Stimulated activated naive CD4-positive, alpha-beta T cell (primary cell): ENCODE measurements at regions not wholly inside any gene's neighbourhood (a gene's known extent, or its start where the extent isn't known, plus 50 kb on each side); places are given as distances from the start of the nearest gene placed in this dataset.

ENCODE experiments used
- DNase-seq, 6 experiments: peaks; one replicate each; lab custom pipeline; 2025; lab: John Stamatoyannopoulos, UW

DNA sequence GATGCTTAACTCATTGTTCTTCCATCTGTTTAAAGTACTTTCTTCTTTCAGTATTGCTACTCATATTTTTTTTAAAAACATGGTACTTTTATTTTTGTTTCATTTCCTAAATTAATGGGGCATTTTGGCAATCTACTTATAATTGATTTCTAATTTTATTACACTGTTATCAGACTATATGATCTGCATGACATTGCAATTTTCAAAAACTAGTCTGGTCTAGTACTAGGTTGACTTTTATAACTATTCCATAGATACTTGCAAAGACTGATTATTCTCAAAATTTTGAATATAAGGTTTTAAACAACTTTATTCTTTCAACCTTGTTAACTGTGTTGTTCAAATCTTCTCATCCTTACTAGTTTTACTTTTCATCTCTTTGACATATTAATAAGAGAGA lies 63.9 kb upstream of the MVB12B start:
- DNase-seq: no peak

DNA sequence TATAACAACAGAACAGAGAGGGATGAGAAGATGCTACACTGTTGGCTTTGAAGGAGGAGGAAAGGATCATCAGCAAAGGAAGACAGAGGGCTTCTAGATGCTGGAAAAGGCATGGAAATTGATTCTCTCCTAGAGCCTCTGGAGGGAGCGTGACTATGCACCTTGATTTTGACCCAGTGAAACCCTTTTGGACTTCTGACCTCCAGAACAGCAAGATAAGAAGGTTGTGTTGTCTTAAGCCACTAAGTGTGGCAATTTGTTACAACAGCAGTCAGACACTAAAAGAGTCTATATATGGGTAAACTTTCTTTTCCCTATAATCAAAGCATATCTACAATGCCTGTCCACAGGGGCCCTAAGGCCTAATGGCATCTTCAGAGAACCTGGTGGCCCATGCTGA lies 56.1 kb upstream of the MVB12B start:
- DNase-seq: no peak

DNA sequence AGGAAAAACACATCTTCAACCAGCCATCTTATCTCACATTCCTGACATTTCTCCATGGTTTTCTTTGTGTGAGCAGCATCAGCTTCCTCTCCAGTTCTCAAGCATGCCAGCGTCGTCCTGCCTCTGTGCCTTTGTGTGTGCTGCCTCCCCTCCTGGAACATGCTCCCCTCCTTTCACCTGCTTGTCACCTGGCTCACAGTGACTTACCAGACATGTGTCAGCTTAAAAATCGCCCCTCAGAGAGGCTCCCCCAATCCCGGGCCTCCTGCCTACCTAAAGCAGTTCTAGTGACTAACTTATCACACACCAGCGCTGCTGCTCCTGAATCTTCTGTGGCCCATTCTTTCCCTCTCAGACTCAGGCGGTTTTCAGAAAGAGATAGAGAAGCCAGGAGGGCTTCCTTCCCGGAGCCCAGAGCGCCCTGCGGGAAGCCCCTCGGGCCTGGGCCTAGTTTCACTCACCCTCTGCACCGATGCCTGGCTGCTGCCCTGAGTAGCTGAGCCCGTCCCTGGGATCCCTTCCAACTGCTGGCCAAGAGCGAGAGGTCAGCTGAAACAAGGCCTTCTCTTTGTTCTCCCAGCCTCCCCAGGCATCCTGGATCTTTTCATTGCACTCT lies 51.1 kb upstream of the MVB12B start:
- DNase-seq: no peak

DNA sequence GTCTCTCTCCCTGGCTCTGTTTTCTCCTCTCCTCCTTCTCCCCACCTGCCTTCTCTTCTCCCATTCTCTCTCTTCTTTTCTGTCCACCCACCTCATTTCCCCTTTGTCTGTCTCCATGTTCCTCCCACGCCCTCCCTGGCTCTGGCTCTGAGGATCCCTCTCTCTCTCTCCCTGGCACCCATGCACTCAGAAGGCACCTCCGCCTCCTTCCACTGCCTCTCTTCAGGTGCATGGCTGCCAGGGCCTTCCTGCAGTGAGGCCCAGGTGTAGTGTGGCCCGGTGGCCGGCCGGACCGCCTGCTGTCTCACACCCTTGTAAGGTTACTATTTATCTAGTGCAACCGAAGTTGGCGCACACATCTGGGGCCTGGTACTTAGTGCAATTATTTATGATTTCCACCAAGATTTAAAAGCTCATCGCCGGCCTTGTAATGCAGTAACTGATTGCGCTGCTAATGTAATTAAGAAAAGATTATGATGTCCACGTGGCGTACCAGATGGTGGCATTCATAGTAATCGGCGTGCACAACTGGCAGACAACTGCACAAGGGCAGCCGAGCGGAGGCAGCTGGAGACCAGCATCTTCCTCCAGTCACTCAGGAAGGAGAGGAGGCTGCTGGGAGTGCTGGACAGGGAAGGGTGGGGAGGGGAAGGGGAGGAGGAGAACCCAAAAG lies 50.4 kb upstream of the MVB12B start:
- DNase-seq: no peak
